GM21381 (cell line): ENCODE measurements at regions not wholly inside any gene's neighbourhood (a gene's known extent, or its start where the extent isn't known, plus 50 kb on each side); places are given as distances from the start of the nearest gene placed in this dataset.
"Not testable (repeated sequence)": the region's sequence is repeated elsewhere in the genome, so short reads cannot be mapped to it uniquely, and the experiment has no call there.

Experiments
- ATAC-seq: cut with Tn5 transposase; IDR thresholded peaks from one replicate; pipeline ENCODE4 v1.9.1; 2021; ENCODE audit warnings: mild to moderate bottlenecking, moderate library complexity; ENCODE audit not compliant: unreplicated experiment

DNA sequence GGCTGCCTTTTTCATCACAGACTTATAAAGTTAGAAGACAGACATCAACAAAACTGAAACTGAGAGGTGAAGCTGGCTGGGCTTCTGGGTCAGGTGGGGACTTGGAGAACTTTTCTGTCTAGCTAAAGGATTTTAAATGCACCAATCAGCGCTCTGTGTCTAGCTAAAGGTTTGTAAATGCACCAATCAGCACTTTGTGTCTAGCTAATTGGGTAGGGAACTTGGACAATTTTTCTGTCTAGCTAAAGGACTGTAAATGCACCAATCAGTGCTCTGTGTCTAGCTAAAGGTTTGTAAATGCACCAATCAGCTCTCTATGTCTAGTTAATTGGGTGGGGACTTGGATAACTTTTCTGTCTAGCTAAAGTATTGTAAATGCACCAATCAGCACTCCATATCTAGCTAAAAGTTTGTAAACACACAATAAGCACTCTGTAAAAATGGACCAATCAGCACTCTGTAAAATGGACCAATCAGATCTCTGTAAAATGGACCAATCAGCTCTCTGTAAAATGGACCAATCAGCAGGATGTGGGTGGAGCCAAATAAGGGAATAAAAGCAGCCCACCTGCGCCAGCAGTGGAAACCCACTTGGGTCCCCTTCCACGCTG is 710.3 kb upstream of the INTU start:
- not testable (repeated sequence) for ATAC-seq

DNA sequence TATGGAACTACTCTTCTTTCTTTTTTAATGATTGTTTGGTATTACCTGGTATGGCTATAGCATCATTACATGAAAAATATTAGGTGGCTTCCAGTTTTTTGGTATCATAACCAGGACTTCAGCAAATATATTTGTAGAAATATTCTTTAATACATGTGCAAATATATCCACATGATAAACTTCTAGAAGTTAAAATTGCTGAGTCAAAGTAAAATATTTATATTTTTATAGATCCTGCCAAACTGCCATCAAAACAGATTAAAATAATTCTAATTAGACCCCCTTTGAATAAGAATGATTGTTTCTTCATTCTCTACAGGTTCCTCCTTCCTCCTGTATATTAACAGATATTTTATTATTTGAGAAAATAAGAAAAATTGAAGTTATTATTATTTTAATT is 708.5 kb upstream of the INTU start:
- no peak for ATAC-seq

DNA sequence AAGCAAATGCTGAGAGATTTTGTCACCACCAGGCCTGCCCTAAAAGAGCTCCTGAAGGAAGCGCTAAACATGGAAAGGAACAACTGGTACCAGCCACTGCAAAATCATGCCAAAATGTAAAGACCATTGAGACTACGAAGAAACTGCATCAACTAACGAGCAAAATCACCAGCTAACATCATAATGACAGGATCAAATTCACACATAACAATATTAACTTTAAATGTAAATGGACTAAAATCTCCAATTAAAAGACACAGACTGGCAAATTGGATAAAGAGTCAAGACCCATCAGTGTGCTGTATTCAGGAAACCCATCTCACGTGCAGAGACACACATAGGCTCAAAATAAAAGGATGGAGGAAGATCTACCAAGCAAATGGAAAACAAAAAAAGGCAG is 702.7 kb upstream of the INTU start:
- ATAC-seq = not testable (repeated sequence)

DNA sequence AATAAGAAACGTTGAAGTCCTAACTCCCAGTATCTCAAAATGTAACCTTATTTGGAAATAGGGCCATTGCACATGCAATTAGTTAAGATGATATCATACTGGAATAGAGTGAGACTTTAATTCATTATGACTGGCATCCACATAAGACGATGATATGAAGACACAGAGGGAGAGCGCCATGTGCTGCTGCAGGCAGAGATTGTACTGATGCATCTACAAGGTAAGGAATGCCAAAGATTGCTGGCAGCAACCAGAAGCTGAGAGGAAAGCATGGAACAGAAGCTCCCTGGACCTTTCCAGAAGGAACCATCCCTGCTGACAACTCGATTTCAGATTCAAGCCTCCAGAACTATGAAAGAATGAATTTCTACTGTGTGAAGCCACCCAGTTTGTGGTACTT is 697.0 kb upstream of the INTU start:
- ATAC-seq = no peak

DNA sequence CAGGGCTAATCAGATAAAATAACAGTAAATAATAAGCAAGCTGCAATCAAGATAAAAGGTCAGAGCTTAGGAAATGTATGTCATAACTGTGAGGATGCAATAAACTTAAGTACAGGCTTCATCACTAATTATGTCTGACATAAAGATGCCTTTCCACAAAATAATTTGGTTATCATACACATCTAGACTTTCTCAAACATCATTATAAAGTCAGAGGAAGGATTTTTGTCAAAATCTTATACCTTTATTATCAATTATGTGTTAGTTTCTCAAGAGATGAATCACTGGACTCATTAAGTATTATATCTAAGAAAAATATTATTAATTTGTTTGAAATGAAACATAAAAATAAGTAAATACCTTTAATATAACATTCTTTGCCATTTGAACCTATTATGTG is 695.4 kb upstream of the INTU start:
- ATAC-seq = no peak

DNA sequence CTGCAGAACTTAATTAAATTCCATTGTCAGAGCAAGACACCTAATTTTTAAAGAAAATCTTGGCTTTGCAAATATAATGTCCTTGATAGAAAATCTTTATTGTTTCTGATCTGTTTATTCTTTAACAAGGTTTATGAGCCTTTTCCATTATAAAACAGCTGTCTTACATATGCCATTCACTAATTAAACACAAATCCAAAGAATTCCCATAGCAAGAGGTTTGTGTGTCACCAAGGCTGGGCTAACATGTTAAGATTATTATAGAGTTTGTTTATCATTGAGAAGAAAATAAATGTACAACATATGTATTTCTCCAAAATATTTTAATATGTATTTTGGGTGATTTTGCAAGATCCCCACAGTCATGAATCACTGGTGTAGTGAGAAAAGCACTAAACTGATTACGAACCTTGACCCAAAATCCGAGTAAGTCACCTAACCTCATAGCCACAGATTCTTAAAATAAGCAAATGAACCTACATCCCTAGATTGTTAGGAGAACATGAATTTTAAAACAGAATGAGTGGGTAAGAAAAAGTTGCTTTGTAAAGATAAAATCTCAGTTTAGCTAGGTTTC is 694.8 kb upstream of the INTU start:
- ATAC-seq = no peak

DNA sequence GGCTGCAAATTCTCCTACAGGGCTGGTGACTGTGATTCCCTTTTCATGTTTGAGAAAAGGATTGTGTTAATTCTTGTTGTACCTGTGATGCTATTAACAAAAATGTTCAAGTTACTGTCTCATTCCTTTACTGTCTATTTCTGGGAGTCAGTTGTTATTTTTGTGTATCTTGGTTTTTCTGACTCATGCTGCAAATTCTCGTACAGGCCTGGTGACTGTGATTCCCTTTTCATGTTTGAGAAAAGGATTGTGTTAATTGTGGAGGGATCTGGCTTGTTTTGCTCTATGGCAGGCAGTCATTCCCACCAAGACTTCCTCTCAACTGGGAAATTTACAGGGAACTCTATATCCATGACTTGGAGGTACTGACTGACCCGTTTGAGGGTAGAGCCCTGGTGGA is 693.4 kb upstream of the INTU start:
- ATAC-seq = no peak

DNA sequence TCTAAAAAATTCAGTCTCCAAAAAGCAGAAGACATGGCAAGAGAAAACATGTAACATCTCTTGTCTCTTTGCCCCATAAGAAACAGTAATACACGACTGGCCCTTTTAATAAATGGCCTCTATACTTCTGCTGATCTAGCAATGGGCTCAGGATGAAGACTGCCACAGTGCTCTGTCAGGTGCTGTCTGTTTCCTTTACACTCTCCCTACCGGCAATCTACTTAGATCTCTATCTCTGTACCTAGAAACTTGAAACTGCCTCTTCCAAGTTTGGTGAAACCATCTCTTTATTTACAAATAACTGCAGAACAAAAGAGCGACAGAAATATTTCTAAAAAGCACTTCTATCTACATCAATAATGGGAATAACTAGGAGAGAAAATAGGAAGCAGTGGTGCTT is 685.2 kb upstream of the INTU start:
- ATAC-seq = no peak

DNA sequence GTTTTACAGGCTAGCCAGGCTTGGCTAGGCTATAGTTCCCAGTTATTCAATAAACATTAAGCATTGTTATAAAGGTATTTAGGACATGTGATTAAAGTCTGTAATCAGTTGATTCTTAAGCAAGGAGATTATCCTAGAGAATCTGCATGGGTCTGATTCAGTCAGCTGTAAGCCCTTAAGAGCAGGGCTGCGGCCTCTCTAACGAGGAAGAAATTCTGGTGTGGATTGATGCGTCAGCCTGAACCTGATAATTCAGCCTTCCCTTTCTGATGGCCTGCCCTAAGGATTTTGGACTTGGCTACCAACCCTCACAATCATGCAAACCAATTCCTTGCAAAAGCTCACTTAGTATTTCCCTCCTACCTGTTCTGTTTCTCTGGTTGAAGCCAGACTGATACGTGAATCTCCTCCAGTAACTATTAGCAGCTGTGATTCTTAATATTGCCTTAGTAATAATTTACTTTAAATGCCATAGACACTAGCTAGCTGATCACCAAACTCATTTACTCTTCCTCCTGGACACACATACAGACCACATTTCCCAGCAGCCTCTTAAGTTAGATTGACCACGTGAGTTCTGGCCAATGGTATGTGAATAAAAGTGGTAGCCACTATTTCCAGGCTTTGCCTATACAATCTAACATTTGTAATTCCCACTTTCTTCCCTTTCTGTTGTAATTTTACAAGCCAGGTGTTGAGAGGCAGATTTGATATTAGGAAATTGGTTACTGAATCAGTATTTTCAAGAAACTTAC is 678.0 kb upstream of the INTU start:
- no peak for ATAC-seq

DNA sequence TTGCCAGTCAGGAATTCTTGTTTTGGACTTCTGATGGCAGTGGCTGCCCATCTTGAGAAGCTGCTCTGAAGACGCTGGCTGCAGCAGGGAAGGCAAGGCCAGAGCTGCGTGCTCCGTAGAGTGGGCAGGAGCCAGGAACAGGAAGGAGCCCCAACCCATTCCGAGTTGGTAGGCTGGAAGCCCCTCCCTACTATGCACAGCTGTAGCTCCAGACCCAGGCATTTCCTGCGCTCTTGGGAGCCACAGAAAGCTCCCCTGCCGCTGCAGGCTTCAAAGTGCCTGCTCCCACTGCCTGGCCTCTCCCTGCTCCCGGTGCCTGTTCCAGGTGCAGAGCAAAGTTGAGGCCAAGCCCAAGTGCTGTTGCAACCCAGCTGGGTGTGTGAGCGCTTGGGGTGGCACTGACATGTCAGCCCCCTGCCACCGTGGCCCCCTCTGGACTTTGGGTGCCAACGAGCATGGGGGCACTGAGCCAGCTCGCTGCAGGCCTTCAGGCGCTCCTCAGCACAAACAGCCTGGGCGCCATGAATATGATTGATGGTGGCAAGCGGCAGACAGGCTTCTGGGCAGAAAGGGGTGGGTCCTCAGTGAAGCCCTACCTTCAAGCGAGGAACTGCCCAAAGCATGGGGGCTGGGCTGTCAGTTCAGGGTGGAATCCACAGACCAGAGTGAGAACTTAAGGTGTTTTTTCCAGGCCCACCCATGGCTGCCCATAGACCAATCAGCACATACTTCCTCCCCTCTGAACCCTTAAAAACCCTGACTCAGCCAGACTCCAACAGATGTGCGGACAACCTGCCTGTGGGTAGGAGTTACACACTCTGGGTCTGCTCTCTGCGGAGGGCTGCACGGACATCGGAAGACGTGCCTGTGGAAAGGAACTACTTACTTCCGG is 677.2 kb upstream of the INTU start:
- ATAC-seq = no peak

DNA sequence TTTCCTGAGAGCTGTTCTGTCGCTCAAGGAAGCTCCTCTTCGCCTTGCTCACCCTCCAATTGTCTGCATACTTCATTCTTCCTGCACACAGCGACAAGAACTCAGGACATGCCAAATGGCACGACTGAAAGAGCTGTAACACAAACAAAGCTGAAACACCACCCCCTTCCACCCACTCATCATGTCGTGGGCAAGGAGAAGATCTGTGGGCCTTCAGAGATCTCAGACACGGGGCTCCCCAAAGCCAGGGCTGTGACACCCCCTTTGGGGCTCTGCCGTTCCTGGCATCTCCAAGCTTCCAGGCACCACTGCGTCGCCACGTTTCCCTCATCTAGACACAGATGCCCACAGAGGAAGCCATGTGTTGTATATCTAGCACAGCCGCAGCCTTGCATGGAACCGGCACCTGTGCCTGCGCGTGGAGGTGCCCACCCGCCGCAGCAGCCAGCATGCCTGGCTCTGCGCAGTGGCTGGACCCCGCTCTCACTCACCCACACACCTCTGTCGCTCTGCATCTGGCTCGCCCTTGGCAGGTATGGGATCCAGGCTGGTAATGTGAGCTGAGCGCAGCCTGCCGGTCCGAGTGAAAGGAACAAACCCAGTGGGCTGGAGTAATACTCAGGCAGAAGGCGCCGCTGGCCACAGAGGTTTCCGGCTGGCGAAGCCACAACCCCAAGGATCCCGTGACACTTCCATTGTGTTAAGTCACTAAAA is 676.4 kb upstream of the INTU start:
- no peak for ATAC-seq

DNA sequence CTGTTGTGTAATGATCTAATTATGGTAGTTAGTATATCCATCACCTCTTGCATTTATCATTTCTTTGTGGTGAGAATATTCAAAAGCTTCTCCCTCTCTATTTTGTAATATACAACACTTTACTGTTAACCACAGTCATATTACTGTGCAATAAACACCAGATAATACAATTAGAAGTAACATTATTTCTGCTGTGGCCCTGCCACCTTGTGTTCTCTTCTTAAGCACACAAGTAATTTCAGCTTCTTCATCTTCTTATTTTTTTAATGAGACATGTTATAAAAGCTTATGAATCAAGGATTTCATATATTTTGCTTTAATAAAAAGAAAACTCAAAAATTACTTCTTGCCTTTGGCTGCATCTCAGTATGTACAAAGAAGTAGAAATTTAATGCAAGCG is 675.2 kb upstream of the INTU start:
- no peak for ATAC-seq

DNA sequence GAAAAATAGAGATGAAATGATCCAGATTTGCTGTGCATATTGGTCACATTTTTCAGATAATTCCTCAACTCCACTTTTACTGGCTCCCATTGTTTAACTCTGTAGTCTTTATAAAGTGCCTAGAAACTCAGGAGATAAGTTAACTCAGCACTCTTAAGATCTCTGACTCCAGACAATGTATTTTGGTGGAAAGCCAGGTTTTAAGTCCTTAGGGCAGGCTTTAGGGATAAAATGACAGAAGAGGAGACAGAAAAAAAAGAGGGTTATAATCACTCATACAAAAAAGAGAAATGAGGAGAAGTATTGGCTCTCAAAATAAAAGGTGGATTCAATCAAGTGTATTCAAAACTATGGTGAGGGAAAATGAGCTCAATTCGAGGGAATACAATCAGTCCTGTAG is 674.8 kb upstream of the INTU start:
- no peak for ATAC-seq

DNA sequence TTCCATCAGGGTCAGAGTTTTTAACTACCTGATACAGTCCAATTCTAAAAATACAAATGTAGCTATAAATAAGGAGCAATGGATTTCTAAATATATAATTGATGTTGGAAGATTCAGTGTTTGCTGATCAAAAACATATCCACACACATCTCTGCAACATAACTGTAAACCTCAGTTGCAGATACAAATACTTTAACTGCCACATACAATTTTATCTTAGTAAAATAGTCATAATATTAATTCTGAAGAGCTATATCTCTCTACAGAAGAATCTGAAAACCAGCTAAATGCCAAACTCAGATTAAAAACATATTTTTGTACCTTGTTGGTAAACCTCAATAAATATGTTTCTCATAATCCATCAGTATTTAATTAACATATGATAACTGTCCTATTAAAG is 674.3 kb upstream of the INTU start:
- no peak for ATAC-seq

DNA sequence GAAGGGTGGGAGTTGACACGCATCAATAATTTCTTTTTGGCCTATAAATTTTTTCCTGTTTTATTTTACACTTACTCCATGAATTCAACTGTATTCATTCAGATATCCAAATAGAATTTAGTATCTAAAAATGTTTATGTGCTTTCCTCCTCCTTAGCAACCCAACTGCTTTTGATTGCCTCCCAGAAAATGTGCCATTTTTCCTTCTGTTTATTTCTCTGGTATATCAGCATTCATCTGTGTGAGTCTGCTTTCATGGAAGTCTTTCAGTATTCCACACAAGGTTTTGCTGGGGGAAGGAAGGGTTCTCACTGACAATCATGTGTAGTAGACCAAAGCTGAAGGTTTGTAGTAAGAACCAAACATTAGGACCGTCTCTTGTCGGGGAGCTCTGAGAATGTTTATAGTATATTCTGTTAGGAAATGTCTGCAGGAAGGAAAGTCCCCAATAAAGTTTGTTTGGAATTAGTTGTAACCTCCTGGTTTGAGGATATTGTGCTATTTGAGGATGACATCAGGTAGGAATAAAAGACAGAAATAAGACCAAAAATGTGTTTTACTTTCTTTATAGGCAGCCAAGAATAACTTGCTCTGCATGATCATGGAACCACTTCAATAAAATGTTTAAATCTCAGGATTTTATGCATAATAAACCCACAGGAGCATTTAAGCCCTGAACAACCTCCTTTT is 673.6 kb upstream of the INTU start:
- no peak for ATAC-seq

DNA sequence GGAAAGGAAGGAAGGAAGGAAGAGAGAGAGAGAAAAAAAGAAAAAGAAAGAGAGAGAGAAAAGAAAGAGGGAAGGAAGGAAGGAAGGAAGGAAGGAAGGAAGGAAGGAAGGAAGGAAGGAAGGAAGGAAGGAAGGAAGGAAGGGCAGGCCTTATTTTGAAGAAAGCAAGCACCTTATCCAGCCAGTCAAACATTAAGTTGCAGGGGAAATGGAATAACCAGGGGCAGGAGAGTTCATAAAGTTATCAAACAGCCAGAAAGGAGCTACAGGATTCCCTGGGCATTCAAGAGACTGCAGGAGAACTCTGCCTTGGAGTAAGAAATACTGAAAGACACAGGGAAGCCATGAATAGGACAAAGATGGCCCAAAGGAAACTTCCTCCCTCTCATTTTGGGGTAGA is 672.0 kb upstream of the INTU start:
- no peak for ATAC-seq

DNA sequence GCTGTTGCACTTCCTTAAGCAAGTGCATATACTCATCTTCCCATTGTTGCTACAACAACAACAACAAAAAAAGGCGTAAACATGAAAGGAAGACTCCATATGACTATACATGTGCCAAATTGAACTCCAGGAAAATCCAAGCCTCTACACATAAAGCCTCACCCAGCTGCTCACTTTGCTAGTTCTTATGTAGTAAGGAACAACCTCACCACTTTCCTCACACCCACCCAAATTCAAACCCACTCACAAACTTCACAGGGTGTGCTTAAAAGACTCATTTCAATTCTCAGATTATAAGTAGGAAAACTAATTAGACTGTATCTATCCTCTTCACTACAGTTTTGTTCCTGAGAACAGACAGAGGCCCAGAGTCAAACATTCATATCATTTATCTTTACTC is 671.1 kb upstream of the INTU start:
- no peak for ATAC-seq

DNA sequence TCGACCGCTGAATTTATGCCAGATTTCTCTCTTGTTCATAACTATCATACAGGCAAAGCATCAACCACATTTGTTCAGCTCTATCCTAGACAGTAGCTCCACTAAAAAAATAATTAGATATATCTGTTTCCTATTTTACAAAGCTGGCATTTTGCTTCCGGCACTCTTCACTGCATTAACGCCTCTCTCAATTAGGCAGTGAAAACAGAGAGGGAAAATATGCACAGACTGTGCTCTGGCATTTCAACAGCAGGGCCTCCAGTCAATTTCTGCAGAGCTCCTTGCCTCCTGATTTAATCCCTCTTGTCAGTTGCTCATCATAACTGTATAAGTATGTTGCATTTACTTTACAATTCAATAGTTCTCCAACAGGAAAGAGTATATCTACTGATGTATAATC is 666.9 kb upstream of the INTU start:
- no peak for ATAC-seq

DNA sequence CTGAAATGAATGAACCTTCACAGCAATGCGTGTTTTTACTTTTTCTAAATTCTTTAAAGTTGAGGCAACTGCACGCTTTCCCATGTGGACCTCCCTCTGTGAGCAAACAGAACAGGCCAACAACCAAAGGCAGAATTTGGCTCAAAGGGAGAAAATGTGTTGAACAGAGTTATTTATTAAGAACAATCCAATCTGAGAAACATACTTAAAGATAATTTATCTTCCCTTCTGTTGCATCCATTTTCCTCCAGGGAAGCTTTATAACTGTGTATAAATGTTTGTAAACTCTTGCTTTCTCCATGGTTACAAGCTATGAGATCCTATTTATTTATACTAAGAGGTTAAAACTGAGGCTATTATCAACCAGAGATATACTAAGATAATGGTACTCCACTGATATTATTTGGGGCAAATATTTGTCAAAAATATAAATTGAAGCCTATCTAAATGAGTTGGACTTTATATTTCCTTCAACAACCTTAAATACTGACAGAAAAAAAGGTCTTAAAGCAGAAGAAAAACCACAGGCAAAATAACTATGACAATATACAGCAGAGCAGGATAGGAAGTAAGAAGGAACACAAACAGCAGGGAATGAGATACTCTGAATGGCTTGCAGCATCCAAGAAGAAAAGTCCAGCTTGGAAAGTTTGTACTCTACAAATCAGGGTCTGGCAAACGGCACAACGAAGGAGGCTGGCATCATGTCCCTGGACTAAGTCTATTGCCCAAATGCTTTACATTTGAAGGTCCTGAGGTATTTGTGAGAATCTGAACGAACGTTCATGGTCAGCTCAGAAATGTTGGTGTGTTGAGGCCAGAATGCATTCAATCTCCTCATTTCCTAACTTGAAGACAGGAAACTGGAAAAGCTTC is 663.2 kb upstream of the INTU start:
- no peak for ATAC-seq
